Upper lobe of left lung (tissue), 4 donors: ENCODE measurements at regions not wholly inside any gene's neighbourhood (a gene's known extent, or its start where the extent isn't known, plus 50 kb on each side); places are given as distances from the start of the nearest gene placed in this dataset.

Experiments used
- EP300 ChIP-seq, 4 donors: sonication (generic); formaldehyde crosslinking; IDR thresholded peaks; one replicate each; pipeline ENCODE4 v1.5.1; 2017; ENCODE audit warnings: antibody characterized with exemption in 4 of 4, control low read depth in 2 of 4
- POLR2A ChIP-seq, 4 donors: fragments of 450-650 bp; IDR thresholded peaks; one replicate each; pipeline ENCODE4 v1.5.1; 2016 to 2017; ENCODE audit warnings: antibody characterized with exemption in 4 of 4, mild to moderate bottlenecking in 2 of 4
- POLR2AphosphoS5 ChIP-seq, 2 donors: sonication (generic); formaldehyde crosslinking; IDR thresholded peaks; one replicate each; pipeline ENCODE4 v1.5.1; 2017; ENCODE audit warnings: antibody characterized with exemption in 2 of 2
- TF ChIP-seq, protein P1 (sequence below), 6 experiments: fragments of 450-650 bp in 4 of 6; fragments of 200-600 bp in 2 of 6; sonication (generic) in 2 of 6; IDR thresholded peaks; one replicate each; pipeline ENCODE4 v1.5.1; 2016 to 2019; ENCODE audit warnings: antibody characterized with exemption in 6 of 6

GRCh38 chr10:4567637-4568036 lies 258.4 kb upstream of the AKR1E2 start:
- TF ChIP-seq, protein P1, sequence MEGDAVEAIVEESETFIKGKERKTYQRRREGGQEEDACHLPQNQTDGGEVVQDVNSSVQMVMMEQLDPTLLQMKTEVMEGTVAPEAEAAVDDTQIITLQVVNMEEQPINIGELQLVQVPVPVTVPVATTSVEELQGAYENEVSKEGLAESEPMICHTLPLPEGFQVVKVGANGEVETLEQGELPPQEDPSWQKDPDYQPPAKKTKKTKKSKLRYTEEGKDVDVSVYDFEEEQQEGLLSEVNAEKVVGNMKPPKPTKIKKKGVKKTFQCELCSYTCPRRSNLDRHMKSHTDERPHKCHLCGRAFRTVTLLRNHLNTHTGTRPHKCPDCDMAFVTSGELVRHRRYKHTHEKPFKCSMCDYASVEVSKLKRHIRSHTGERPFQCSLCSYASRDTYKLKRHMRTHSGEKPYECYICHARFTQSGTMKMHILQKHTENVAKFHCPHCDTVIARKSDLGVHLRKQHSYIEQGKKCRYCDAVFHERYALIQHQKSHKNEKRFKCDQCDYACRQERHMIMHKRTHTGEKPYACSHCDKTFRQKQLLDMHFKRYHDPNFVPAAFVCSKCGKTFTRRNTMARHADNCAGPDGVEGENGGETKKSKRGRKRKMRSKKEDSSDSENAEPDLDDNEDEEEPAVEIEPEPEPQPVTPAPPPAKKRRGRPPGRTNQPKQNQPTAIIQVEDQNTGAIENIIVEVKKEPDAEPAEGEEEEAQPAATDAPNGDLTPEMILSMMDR (IDR thresholded peaks at IDR 0.05), result no peak
- no peak for TF ChIP-seq EP300 (IDR thresholded peaks at IDR 0.05)
- no peak for TF ChIP-seq POLR2A (IDR thresholded peaks at IDR 0.05)
- TF ChIP-seq POLR2AphosphoS5 (IDR thresholded peaks at IDR 0.05), result no peak
